GM18520 (cell line): ENCODE measurements at regions not wholly inside any gene's neighbourhood (a gene's known extent, or its start where the extent isn't known, plus 50 kb on each side); places are given as distances from the start of the nearest gene placed in this dataset.

Experiments
- ATAC-seq: cut with Tn5 transposase; IDR thresholded peaks from one replicate; pipeline ENCODE4 v1.9.1; 2021; ENCODE audit not compliant: unreplicated experiment

- no peak for ATAC-seq
Observed at GRCh38 chr17:77426676-77427386, 286.1 kb downstream of the SEC14L1 start.

GRCh38 chr17:77427391-77427991 is 286.7 kb downstream of the SEC14L1 start:
- ATAC-seq, result no peak

- ATAC-seq, result no peak
Observed at GRCh38 chr17:77428020-77428748, 287.4 kb downstream of the SEC14L1 start.

GRCh38 chr17:77428749-77429368 is 288.1 kb downstream of the SEC14L1 start:
- ATAC-seq, result no peak

- ATAC-seq, result no peak
Observed at GRCh38 chr17:77429369-77429968, 288.7 kb downstream of the SEC14L1 start.

GRCh38 chr17:77429969-77430752 is 289.4 kb downstream of the SEC14L1 start:
- no peak for ATAC-seq

GRCh38 chr17:77432034-77432661 is 291.4 kb downstream of the SEC14L1 start:
- ATAC-seq, result no peak

GRCh38 chr17:77432742-77433141 is 292.0 kb downstream of the SEC14L1 start:
- no peak for ATAC-seq

- no peak for ATAC-seq
Observed at GRCh38 chr17:77433385-77434135, 292.8 kb downstream of the SEC14L1 start.

- ATAC-seq, result no peak
Observed at GRCh38 chr17:77434136-77435114, 293.7 kb downstream of the SEC14L1 start.

GRCh38 chr17:77435272-77436057 is 294.7 kb downstream of the SEC14L1 start:
- no peak for ATAC-seq

GRCh38 chr17:77436058-77436442 is 295.3 kb downstream of the SEC14L1 start:
- ATAC-seq, result no peak

GRCh38 chr17:77436481-77436880 is 295.7 kb downstream of the SEC14L1 start:
- ATAC-seq, result no peak

- ATAC-seq, result no peak
Observed at GRCh38 chr17:77437017-77437416, 296.2 kb downstream of the SEC14L1 start.

- no peak for ATAC-seq
Observed at GRCh38 chr17:77437747-77438146, 297.0 kb downstream of the SEC14L1 start.

GRCh38 chr17:77438241-77439188 is 297.7 kb downstream of the SEC14L1 start:
- ATAC-seq, result no peak
